ENCODE measurements at regions not wholly inside any gene's neighbourhood (a gene's known extent, or its start where the extent isn't known, plus 50 kb on each side); places are given as distances from the start of the nearest gene placed in this dataset.

- TF ChIP-seq CTCF (IDR thresholded peaks at IDR 0.05; ENCODE audit: poor library complexity), result no peak
- TF ChIP-seq EZH2 (IDR thresholded peaks at IDR 0.05; ENCODE audit: borderline replicate concordance), result no peak
- TF ChIP-seq EZH2phosphoT487 (IDR thresholded peaks at IDR 0.05; ENCODE audit: low read depth, severe bottlenecking, unreplicated experiment), result no peak
Observed at GRCh38 chr9:108142504-108143201, 653.1 kb upstream of the KLF4 start.
